Hematopoietic multipotent progenitor cell treated with erythropoietin and hydrocortisone succinate and interleukin-3 and kit ligand, for 17 days (in vitro differentiated cells): ENCODE measurements at regions not wholly inside any gene's neighbourhood (a gene's known extent, or its start where the extent isn't known, plus 50 kb on each side); places are given as distances from the start of the nearest gene placed in this dataset.
"Not testable (repeated sequence)": the region's sequence is repeated elsewhere in the genome, so short reads cannot be mapped to it uniquely, and the experiment has no call there.

Experiments
- DNase-seq: peaks from one replicate; pipeline ENCODE4 v3.0.0-alpha.2; 2015; ENCODE audit warnings: low spot score

DNA sequence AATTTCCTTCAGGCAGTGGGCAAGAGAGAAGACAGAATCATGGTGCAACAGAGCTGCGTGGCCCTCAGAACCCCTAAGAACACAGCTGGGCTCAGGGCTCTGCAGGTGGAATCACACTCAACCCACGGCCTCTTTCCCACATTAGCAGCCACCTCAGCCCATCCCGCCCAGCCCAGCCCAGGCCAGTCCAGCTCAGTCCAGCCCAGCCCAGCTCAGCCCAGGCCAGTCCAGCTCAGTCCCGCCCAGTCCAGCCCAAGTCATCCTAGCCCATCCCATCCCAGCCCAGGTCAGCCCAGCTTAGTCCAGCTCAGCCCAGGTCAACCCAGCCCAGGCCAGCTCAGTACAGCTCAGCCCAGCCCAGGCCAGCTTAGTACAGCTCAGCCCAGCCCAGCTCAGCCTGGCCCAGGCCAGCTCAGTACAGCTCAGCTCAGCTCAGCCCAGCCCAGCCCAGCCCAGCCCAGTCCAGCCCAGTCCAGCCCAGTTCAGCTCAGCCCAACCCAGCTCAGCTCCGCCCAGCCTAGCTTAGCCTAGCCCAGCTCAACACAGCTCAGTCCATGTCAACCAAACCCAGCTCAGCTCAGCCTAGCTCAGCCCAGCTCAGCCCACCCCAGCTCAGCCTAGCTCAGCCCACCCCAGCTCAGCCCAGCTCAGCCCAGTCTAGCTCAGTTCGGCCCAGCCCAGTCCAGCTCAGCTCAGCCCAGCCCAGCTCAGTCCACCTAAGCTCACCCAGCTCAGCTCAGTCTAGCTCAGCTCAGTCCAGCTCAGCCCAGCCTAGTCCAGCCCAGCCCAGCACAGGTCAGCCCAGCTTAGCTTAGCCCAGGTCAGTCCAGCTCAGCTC is 183.1 kb downstream of the TMEM121 start:
- no peak for DNase-seq

DNA sequence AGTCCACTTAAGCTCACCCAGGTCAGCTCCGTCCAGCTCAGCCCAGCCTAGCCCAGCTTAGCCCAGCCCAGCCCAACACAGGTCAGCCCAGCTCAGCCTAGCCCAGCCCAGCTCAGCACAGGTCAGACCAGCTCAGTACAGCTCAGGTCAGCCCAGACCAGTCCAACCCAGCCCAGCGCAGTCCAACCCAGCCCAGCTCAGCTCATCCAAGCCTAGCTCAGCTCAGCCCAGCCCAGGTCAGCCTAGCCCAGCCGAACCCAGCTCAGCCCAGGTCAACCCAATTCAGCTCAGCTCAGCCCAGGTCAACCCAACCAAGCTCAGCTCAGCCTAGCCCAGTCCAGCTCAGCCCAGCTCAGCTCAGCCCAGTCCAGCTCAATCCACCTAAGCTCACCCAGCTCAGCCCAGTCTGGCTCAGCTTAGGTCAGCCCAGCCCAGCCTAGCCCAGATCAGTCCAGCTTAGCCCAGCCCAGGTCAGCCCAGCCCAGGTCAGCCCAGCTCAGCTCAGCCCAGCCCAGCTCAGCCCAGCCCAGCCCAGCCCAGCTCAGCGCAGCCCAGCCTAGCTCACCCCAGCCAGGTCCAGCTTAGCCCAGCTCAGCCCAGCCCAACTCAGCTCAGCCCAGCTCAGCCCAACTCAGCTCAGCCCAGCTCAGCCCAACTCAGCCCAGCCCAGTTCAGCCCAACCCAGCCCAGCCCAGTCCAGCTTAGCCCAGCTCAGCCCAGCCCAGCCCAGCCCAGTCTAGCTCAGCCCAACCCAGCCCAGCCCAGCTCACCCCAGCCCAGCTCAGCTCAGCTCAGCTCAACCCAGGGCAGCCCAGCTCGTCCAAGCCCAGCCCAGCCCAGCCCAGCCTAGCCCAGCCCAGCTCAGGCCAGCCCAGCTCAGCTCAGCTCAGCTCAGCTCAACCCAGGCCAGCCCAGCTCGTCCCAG is 184.0 kb downstream of the TMEM121 start:
- DNase-seq = no peak

DNA sequence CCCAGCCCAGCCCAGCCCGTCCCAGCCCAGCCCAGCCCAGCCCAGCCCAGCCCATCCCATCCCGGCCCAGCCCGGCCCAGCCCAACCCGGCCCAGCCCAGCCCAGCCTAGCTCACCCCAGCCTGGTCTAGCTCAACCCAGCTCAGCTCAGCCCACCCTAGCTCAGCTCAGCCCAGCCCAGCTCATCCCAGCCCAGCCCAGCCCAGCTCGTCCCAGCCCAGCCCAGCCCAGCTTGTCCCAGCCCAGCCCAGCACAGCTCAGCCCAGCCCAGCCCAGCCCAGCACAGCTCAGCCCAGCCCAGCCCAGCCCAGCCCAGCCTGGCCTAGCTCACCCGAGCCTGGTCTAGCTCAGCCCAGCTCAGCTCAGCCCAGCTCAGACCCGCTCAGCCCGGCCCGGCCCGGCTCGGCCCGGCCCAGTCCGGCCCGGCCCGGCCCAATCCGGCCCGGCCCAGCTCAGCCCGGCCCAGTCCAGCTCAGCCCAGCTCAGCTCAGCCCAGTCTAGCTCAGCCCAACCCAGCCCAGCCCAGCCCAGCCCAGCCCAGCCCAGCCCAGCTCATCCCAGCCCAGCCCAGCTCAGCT is 184.7 kb downstream of the TMEM121 start:
- no peak for DNase-seq

DNA sequence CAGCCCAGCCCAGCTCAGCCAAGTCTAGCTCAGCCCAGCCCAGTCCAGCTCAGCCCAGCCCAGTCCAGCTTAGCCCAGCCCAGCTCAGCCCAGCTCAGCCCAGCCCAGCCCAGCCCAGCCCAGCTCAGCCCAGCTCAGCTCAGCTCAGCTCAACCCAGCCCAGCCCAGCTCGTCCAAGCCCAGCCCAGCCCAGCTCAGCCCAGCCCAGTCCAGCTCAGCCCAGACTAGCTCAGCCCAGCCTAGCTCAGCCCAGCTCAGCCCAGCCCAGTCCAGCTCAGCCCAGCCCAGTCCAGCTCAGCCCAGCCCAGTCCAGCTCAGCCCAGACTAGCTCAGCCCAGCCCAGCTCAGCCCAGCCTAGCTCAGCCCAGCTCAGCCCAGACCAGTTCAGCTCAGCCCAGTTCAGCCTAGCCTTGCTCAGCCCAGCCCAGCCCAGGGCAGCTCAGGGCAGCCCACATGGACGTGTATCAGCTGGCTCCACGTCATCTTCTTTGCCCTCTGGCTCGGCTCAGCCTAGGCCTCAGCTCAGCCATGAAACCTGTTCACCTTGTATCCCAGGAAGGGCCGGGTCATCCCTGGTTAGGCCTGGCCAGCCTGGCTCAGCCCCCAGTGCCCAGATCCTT is 185.6 kb downstream of the TMEM121 start:
- no peak for DNase-seq

DNA sequence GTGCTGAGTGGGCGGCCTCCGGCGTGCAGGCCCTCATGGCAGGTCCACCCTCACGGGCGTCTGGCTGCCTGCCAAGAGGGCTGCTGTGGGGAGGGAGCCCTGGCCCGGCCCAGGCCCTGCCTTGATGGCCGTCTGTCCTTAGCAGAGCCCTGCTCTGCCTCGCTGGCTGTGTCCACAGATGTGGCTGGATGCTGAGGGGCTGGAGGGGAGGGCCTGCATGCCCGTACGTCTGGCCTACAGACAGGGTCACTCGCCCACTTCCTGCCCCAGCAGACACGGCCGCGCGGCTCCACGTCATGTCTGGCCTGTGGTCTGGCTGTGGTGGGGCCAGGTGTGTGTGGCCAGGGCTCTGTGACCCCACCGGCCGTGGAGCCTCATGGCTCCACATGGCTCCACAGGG is 186.3 kb downstream of the TMEM121 start:
- DNase-seq = not testable (repeated sequence)

DNA sequence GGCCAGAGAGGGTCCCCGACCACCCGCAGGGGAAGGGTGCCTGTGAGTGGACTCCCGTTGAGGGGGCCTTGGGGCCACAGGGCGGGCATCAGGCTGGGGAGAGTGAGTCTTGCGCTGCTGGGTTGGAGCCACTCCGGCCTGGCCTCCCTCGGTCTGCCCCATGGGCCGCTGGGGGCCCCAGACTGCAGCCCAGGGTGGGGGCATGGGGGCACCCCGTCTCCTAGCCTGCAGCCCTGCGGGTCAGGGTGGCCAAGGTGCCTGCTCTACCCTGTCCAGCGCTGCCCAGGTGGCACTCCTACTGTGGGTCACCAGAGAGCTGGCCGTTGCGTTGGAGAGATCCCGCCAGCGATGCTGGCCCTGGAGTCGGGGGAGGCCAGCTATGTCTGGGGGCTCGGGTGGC is 186.8 kb downstream of the TMEM121 start:
- not testable (repeated sequence) for DNase-seq

DNA sequence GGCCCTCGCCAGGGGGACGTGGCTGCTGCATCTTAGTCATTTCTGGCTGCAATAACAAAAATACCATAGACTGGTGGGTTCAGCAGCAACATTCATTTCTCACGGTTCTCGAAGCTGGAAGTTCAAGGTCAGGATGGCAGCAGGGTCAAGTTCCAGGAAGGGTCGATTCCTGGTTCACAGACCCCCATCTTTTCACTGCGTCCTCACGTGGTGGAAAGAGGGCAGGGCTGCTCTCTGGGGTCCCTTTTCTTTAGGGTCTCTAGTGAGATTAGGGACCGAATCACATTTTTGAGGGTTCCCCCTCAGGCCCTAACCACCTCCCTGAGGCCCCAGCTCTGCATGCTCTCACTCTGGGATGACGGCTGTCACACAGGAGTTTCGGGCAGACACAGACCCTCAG is 187.5 kb downstream of the TMEM121 start:
- DNase-seq = not testable (repeated sequence)

DNA sequence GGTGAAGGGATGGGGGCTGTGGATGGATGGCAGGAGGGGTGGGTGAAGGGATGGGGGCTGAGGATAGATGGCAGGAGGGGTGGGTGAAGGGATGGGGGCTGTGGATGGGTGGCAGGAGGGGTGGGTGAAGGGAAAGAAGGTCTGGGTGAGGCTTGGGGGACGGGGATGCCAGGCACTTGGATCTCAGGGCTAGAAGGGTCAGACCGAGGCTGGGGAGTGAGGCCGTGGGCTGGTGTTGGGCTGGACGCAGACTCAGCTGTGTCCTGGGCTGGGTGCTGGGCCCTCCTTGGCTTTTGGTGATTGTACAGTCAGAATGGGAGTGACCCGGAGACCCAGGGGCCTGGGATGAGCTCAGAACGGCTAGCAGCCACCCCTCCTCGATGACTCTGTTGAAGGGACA is 192.4 kb downstream of the TMEM121 start:
- not testable (repeated sequence) for DNase-seq

DNA sequence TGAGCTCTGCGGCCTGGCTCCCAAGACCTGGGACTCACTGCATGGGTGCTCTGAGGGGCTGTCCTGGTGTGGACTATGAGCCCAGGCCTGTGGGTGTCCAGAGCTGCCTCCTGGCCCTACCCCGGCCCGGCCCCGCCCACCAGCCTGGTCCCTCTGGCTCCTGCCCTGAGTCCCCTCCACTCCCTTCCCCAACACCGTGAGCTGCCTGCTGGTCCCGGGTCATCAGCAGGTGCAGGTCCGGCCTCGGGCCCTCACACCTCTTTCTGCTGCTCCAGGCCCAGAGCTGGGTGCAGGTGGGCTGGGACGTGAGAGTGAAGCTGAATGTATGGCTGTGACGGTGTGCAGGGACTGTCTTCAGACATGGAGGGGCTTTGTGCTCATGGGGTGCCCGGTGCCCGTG is 193.7 kb downstream of the TMEM121 start:
- DNase-seq = not testable (repeated sequence)

DNA sequence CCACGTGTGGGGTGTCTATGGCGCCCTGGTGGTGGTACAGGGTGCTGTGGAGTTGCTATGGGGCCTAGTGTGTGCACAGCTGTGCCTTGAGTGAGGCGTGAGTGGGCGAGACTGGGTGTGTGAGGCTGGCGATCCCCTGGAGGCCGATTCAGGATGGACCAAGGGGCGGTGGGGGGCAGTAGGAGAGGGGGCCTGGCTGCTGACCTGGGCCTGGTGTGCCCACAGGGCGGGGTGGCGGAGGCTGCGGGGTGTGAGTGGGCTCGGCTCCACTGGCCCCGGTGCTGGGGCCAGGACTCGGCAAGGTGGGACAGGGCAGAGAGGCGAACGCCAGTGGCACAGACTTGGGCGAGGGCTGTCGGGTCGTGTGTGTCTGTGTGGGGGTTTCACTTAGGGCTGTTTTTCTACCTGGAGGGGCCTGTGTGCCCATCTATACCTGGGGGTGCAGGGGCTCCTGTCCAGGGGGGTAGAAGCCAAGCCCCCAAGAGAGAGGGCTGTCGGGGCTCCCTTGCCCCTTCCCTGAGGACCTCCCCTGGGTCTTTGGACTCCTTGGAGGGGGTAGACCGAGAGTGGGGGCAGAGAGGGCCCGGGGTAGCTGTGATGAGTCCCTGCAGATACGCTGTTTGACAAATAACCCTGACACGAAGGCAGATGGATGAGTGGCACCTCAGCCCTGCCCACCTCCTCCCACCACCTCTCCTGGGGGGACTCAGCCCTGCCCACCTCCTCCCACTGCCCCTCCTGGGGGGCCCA is 194.6 kb downstream of the TMEM121 start:
- DNase-seq = not testable (repeated sequence)

DNA sequence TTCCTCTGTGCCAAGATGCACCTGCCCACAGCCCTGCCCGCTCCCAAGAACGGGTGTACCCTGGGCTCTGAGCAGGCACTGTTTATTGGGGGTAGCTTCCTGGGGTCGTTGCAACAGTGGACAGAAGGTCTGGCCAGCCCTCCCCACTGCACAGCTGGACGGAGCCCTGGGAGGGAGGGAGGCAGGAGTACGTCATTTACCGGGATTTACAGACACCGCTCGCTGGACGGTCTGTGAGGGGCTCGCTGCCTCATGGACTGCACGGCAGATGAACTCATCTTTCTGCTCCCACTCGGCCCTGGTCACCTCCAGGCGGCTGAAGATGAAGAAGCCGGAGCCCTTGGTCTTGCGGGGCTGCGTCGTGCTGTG is 195.2 kb downstream of the TMEM121 start:
- not testable (repeated sequence) for DNase-seq

DNA sequence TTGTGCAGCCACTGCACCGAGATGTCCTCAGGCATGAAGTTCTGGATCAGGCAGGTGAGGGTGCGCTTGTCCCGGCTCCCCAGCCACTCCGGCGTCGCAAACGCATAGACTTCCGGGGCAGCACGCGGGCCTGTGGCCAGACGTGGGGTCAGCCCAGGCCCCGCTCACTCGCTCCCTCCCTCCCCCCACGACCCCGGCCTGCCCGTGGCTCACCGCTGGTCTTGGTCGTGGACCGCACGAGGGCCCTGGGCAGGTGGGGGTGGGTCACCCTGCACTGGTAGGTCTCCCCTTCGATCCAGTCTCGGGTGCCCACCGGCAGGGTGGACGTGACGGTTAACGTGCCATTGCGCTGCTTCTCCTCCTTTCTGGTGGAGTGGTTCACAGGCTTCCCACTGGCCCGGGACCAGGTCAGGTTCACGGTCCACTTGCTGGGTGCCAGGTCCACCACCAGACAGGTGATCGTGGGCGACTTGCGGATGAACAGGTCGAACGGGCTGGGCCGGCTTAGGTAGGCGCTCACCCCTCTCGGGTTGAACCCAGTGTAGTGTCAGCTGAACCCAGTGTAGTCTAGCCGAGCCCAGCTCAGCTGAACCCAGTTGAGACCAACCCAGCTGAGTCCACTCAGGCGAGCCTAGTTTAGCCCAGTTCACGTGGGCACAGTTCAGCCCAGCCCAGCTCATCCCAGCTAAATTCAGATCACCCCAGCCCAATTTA is 195.8 kb downstream of the TMEM121 start:
- DNase-seq = not testable (repeated sequence)

DNA sequence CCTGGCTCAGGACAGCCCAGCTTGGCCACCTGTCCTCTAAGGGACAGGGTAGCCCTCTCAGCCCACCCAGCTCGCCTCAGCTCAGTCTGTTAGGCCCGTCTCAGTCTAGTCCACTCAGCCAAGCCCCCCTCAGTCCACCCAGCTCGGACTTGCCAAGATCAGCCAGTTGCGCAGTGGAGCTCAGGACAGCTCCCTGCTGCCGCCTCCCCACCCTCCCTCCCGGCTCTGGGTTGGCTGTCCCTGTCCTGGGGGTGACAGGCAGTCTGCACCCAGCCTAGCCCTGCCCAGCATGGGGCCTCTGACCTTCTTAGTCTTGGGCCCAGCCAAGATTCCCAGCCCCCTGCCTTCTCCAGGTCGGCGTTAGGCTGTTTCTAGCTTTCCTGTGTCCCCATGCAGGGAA is 196.9 kb downstream of the TMEM121 start:
- not testable (repeated sequence) for DNase-seq

DNA sequence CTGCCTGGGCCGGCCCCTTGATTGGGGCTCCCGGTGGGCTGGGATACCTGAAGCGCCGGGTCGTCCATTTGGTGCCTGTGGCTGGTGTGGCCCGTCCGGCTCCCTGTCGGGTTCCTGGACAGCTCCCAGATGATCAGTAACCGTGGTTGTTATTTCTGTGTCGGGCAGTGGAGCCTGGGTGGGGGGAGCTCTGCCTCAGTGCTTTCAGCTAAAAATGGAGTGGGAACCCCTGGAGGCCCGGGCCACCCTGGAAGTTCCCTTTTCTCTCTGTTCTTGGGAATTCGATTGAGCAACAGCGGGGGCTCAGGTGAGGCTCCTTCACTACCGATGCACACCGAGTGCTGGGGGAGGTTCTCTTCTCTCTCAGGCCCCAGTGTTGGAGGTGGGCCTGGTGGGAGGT is 197.4 kb downstream of the TMEM121 start:
- not testable (repeated sequence) for DNase-seq

DNA sequence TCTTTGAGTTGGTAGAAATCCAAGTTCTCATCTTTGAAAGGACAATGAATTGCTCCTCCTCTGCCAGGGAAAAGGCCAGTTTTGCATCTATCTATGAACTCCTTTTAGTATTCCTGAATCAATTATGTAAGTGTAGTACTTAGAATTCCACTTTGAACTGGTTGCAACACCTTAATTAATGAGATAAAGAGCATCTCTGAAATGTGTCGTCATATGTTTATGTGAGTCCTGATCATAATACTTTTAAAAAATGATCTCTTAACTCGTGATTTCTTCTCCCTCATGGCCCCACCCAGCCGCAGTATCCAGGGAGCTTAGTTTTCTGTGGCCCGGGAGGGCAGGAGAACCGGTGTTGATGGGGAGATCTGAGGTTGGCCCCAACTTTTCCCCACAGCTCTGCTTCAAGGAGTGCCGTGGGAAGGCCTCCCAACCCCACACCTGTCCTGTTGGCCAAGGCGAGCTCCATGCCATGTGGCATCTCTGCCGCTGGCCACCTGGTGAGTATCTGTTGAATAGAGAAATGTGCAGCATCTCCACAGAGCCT is 203.5 kb downstream of the TMEM121 start:
- not testable (repeated sequence) for DNase-seq

DNA sequence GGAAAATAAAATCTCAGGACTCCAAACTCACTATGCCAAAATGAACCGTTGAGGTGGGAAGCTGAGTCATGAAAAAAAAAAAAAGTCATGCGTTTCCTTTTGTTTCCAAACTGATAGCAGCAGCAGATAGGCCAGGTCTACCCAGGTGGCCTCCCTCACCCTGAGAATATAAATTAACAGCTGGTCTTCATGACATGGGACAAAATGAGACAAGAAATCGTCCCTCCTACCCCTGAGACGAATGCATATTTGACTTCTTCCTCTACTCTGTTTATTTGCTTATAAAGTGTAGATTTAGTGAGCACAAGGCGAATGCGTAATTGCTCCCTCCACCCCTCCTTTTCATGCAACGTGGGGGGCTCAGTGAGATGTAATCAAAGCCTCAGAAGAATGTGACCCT is 204.3 kb downstream of the TMEM121 start:
- not testable (repeated sequence) for DNase-seq

DNA sequence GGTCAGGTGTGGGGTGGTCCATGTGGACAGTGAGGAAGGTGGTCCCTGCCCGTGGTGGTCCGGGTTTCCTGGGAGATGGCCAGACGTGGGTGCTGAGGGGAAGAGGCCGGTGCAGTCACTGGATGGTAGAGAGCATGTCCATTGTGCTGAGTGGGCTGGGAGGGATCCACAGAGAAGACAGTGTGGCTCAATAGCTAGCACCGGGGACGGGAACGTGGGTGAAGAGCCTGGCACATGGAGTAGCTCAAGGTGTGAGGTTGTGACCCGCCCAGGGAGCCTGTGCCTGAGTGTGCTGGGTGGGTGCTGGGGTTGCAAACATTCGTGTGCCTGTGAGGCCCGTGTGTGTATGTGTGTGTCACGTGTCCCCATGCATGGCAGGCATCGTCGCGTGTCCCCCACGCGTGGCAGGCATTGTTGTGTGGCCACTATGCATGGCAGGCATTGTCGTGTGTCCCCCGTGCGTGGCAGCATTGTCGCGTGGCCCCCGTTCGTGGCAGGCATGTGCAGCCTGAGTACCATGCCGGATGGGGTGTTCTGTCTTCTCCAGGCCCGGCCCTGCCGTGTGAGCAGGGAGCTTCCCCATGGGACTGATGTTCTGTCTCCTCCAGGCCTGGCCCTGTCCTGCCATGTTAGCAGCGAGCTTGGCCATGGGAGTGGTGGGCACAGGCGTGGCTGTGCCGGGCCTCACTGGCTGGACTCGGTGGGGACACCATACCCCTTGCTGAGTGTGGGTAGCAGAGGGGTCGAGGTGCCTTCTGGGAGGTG is 205.0 kb downstream of the TMEM121 start:
- not testable (repeated sequence) for DNase-seq

DNA sequence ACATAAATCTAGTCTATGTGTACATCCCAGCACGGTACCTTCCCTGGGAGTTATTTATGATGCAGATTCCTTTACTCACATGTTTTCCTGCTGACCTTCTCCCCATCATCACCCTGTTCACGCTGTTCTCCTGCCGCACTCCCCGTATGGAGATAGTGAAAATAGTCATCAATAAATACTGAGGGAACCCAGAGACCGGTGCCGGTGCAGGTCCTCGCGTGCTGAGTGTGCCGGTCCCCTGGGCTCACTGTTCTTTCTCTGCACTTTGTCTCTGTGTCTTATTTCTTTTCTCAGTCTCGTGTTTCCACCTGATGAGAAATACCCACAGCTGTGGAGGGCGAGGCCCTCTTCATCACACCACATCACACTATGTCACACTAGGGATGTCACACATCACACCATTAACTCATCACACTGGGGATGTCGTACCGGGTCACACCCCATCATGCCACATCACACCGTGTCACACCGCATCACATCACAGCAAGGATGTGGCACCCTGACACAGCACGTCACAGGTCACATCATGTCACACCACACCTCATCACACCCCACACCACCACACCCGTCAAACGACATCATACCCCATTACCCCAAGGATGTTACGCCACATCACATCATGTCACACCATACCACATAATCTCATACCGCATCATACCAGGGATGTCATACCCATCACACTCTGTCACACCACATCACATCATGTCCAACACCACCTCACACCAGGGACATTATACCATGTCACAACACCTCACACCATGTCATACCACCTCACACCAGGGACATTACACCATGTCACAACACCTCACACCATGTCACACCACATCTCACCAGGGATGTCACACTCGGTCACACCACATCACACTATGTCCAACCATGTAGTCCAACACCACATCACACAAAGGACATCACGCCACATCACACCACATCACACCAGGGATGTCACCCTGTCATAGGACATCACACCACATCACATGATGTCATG is 207.0 kb downstream of the TMEM121 start:
- DNase-seq = no peak
